SK-N-MC (cell line): ENCODE measurements at regions not wholly inside any gene's neighbourhood (a gene's known extent, or its start where the extent isn't known, plus 50 kb on each side); places are given as distances from the start of the nearest gene placed in this dataset.
"Not testable (repeated sequence)": the region's sequence is repeated elsewhere in the genome, so short reads cannot be mapped to it uniquely, and the experiment has no call there.

Source experiments
- EZH2 ChIP-seq: fragments of 200-600 bp; sonication (generic); IDR thresholded peaks from one replicate; pipeline ENCODE4 v1.6.1; 2017; ENCODE audit warnings: antibody characterized with exemption
- FOXP2 ChIP-seq: optimal IDR thresholded peaks from 2 replicates; pipeline ENCODE3; 2011; ENCODE audit warnings: mild to moderate bottlenecking, moderate library complexity; ENCODE audit not compliant: insufficient read depth; ENCODE audit errors: extremely low read length, control extremely low read depth
- POLR2AphosphoS5 ChIP-seq: IDR thresholded peaks from 2 replicates; pipeline ENCODE4 v1.6.1; 2012; ENCODE audit warnings: mild to moderate bottlenecking, low read depth, low read length, borderline replicate concordance

GRCh38 chr6:27529796-27530195 lies 56.9 kb upstream of the ZNF184 start:
- TF ChIP-seq EZH2, POLR2AphosphoS5, FOXP2: not testable (repeated sequence)
